GM18868 (cell line): ENCODE measurements at regions not wholly inside any gene's neighbourhood (a gene's known extent, or its start where the extent isn't known, plus 50 kb on each side); places are given as distances from the start of the nearest gene placed in this dataset.

ENCODE experiments used
- ATAC-seq: cut with Tn5 transposase; IDR thresholded peaks from one replicate; pipeline ENCODE4 v1.9.1; 2021; ENCODE audit warnings: mild to moderate bottlenecking, moderate library complexity; ENCODE audit not compliant: unreplicated experiment

DNA sequence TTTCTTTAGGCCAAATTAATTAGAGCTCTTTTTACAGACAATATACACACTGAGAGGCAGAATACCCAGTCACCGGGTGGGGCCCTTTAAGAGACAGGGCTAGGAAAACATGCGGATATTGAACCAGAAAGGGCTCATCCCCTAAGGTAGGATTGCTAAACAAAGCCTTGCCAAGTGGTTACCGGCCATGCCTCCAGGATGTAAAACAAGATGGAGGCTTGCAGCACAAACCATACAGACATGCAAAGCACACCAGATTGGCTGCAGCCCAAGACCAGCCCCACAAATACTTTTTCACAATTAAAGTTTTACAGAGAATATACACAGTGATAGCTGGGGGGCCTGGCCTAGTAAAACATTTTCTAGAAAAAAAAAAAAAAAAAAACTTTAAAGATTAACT is 210.0 kb downstream of the KLHL4 start:
- ATAC-seq, result no peak

DNA sequence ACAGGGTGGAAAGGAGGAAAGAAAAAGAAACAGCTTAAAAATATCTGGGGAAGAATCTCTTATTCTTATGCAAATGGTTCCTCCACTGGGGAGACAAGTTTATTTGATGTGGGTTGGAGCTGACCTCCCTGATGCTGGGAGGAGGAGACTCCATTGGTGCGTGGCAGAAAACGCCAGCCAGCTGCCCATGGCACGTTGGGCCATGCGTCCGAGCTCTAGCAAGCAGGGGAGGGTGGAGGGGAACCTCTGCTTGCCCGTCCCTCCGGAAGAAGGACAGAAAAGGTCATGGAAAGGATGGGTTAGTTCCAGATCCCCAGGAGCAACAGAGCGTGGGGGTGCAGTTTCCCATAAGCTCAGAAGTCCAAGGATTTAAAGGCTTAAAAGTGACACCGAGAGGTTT is 210.4 kb downstream of the KLHL4 start:
- ATAC-seq, result no peak

DNA sequence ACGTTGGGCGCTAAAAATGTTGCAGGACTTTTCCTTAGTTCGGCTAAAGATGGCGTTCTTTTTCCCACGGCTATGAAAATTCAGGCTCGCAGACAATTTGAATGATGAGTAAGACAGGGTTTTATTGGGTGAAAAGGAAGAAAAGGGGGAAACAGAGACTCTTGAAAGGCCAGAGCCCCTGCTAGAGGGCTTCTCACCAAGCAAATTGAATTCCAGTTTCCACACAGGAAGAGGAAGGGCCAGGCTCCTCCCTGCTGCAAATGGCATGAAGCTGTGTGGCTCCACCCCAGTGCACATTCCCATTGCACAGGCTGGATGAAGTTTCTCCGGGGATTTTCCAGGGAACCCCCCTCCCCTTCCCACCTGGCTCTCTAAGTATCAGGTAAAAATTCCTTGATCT is 210.9 kb downstream of the KLHL4 start:
- no peak for ATAC-seq

DNA sequence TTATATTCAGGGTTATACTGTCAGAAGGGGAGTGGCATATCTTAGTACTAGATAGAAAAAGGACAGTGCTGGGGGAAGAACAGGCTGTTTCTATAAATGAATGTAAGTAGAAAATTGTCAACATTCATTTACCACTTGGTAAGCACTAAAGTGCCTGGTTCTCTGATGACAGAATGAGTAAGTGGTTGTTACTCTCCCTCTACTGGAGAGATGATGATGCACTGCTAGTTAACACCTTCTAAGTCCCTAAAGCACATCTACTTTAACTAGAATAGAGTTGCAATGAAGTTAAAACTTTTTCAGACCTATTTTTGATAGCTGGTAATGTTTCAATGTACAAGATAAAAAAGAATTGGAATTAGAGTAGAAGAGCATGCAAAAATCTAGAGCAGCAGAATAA is 214.5 kb downstream of the KLHL4 start:
- no peak for ATAC-seq

DNA sequence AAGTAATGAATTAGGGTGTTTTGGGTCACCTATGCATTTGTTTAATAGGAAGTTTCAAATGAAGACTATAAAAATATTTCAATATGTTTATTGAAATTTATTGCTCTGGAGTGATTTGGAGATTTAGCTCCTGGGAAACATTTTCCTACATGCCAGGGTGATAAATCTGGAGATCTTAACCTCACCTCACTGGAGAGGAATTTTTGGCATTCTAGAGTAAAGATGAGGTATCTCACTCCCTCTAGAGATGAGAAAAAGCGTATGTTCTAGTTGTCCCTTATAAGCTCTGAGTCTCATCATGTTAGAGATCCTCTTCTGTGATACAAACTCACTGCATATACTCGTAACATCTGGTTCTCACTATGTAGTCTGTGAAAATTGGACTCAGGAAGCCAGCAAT is 219.0 kb downstream of the KLHL4 start:
- no peak for ATAC-seq

DNA sequence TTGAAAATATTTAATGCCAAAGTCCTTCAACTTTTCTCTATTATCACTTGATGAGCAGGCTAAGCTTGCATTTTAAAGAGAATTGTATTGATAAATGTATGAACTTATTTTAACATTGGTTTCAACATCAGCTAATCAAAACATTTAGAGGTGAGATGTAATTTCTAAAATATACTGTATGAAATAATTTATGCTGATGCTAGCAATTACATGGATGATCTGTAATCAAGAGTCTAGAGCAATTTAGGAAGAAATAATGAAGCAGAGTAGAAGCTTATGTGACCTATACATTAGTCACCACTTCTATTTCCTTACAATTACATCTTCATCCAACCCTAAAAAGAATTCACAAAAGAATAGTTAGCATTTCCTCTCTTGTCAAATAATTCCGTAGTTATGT is 226.8 kb downstream of the KLHL4 start:
- no peak for ATAC-seq

DNA sequence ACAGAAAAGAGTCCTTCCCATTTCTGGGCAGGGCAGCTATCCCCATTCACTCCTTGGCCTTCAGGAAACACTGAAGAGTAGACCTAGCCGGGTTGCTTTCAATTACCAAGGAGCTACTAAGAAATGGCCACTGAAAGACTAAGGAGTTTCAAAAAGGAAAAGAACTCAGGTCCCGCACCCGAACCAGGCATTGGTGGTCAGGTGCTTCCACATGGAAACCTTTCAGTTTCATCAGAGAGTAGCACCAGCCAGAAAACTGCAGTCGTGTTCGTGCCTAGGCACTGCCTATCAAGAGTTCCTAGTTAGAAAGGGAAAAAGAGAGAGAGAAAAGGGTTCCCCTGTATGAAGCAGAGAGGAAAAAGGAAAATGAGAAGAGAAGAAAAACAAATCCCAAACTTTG is 237.9 kb downstream of the KLHL4 start:
- no peak for ATAC-seq

DNA sequence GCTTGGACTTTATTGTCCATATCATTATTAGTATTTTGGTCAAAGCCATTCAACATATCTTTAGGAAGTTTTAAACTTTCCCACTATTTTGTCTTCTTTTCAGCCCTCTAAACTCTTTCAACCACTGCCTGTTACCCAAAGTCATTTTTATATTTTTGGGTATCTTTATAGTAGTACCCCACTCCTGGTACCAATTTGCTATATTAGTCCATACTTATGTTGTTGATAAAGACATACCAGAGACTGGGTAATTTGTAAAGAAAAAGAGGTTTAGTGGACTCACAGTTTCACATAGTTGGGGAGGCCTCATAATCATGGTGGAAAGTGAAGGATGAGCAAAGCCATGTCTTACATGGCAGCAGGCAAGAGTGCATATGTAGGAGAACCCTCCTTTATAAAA is 271.4 kb downstream of the KLHL4 start:
- ATAC-seq, result no peak

DNA sequence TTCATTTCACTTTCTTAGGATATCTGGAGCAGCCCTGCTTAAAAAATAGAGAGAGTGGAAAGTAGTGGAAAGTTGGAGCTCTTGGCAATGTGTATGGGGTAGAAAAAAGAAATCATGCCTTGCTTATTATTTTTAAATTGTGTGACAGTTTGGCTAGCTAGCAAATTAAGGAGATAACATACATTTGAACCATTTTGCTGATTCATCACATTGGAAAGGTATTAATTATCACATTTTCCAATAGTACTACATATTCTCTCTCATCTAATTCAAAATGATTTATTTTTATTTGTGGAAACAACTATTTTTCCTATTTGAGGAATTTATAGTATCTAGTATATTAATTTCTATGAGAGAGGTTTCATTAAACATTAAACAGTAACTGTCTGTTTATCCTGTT is 280.4 kb downstream of the KLHL4 start:
- ATAC-seq, result no peak

DNA sequence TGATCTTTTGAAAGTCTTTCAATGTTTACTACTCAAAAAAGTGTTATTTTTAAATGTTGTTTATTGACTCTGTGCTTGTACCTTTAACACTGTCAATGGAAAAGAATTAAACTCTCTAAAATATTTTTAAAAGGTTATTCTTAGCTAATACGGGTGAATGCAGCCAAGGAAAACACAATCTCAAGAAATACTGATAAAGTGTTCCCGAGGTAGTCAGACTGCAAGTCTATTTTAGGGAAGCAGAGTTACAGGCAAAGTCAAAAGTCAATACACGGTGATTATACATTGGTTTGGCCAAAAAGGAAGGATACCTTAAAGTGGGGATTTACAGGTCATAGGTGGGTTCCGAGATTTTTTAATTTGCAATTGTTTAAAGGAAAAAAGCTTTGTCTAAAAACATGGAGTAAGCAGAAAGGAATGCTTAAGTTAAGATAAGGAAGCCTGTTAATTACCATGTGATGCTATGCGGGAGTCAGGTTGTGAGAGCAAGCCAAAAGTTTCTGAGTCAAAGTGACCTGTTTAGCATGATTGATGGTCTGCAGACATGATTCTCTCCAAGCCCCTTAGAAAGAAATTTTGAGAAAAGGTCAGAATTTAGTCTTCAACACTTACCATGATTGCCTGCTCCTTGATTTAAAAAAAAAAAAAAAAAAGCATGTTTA is 288.4 kb downstream of the KLHL4 start:
- ATAC-seq, result no peak

DNA sequence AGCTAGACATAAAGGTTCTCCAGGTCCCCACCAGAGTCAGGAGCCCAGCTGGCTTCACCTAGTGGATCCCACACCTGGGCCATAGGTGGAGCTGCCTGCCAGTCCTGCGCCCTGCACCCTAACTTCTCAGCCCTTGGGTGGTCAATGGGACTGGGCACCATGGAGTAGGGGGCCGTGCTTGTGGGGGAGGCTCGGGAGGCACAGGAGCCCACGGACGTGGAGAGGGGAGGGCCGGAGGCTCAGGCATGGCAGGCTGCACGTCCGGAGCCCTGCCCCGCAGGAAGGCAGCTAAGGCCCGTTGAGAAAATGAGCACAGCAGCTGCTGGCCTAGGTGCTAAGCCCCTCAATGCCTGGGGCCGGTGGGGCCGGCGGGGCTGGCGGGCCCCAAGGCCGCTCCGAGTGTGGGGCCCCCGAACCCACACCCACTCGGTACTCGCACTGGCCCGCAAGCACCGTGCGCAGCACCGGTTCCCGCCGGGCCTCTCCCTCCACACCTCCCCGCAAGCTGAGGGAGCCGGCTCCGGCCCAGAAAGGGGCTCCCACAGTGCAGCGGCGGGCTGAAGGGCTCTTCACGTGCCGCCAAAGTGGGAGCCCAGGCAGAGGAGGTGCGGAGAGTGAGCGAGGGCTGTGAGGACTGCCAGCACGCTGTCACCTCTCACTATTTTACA is 291.1 kb downstream of the KLHL4 start:
- no peak for ATAC-seq

DNA sequence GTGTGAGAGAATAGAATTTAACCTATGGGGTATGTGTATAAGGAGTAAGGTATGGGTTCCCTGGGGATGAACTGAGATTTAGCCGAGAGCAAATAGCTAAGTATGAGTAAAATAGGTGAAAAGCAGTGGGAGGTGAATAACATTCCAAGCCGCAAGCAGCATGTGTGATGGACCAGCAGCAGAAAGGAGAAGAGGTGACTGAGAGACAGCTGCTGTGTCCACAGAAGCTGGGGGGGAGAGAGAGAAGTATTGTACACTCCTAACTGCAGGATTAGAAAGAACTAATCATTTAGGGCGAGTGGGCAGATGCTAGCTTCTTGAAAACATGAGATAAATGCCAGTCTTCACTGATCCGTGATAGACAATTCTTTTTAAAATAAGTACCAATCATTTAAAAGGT is 296.0 kb downstream of the KLHL4 start:
- ATAC-seq, result no peak

DNA sequence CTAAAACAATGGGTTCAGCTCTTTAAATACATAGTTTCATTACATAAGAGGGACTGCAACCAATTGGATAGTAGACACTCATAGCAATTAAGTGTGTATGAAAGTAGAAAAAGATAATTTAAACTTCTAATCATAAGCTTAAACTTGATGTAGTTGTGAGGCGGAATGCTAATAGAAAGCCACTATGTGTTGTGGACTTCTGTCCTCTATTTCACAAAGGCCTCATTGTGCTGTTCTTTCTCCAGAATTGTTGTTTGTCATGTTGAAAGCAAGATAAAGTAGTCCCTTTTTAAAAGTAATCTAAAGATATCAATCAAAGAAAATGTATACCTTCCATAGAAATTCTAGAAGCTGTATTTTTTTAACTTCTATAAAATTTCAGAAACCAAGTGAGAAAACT is 329.4 kb downstream of the KLHL4 start:
- no peak for ATAC-seq

DNA sequence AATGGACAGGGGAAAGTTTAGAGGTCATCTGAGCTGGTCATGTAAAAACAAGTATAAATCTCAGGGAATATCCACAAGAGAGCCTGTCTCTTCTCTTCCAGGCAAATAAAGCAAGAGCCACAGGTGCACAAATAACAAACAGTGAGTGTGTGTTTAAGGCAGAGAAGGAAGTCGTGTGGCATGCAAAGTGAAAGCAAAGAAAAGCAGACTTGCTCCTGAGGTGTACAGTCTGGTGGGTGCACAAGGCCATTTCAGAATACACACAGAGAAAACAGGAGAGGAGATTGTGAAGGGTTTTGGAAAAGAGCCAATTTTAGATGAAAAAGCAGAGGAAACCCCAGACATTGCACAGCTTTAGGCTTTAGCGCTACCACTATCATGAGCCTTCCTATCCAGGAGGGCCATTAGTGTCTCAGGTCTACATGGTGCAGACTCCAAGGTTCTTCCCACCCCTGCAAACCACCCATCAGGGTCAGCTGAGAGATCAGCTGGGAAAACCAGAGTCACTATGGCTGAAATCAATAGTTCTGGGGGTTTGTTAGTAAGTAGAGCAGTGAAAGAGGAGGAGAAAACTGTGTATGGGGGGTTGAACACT is 355.8 kb downstream of the KLHL4 start:
- ATAC-seq, result peak; percentile 85

DNA sequence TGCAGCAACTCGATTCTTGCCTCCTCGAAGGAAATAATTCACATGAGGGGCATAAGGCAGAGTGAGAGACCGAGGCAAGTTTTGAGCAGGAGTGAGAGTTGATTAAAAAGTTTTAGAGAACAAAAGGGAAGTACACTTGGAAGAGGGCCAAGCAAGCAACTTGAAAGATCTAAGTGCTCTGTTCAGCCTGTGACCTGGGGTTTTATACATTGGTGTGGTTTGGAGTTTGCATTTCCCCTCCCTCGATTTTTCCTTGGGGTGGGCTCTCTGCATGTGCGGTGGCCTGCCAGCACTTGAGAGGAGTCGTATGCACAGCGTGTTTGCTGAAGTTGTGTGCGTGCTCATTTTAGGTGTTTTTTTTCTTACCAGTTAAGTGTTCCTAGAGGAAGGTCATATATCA is 356.4 kb downstream of the KLHL4 start:
- ATAC-seq, result peak; percentile 52

DNA sequence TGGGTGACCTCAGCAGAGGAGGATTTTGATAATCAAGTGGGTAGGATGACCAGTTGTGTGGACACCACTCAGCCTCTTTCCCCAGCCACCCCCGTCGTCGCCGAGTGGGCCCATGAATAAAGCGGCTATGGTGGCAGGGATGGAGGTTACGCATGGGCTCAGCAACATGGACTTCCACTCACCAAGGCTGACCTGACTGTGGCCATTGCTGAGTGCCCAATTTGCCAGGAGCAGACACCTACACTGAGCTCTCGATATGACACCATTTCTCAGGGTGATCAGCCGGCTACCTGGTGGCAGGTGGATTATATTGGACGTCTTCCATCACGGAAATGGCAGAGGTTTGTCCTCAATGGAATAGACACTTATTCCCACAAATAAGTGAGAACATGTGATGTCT is 361.3 kb downstream of the KLHL4 start:
- no peak for ATAC-seq

DNA sequence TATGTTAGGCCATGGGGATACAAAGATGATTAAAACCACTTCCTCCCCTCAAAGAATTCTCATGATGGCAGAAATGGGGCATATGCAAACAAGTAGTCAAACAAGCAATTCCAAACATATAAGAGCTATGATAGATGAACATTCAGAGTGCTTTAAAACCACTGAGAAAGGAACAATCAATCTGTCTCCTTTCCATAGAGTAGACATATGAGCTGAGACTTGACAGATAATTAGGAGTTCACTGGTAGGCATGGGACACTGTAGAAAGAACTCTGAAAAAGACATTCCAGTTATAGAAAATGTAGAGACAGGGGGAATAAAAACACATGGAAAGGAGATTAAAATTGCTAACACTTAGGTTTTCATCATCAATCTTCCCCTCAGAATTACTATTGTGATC is 372.8 kb downstream of the KLHL4 start:
- no peak for ATAC-seq

DNA sequence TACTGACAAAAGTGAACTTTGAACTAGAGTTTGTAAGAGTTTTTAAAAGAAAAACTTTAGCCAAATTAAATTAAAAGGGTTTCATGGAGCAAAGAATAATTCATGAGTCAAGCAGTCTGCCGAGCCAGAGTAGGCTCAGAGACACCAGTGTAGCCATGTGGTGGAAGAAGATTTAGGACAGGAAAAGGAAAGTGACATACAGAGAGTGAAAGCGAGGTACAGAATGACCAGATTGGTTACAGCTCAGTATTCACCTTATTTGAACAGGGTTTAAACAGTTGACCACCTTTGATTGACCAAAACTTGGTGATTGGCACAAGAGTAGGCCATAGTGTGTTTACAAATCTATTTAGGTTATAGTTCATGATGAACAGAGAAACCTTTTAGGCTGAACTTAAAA is 377.8 kb downstream of the KLHL4 start:
- ATAC-seq, result peak; percentile 50

DNA sequence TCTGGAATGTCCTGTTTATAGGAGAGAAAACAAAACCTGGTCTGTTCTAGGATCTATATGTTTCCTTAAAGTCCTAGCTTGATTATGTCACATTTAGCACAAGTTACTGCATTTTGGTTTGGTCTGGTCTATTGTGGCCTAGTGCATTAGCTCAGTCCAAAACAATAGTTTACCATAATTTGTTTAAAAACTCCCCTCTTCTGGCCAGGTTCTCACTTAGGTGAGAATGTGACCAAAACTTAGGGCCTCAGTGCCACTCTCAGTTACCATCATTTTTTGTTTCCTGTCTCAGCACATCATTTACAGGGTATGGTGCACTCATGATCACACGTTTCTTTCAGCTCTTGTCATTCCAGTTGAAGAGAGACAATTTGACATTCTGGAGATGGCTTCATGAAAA is 378.5 kb downstream of the KLHL4 start:
- ATAC-seq, result peak; percentile 28

DNA sequence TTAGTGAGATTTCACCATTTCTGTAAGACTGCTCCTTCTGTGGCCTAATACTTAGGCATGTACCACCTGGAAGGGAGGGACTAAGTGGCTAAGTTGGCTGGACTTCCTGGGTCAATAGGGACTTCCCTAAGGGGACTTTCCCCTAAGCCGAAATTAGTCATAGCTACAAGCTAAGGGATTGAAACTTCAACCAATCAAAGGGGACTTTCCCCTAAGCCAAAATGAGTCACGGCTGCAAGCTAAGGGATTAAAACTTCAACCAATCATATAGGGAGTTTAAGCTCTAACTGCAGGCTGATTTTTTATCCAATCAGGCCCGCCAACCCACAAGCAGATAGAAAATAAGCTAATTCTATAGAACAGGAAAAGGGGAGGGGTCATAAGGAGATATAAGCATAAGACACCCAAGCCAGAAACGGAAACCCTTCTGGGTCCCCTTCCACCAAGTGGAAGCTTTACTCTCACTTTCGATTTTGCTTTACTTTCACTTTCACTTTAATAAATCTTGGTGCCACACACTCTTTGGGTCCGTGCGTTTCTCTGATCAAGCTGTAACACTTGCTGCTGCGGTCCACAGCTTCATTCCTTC is 382.8 kb downstream of the KLHL4 start:
- ATAC-seq, result peak; percentile 77

DNA sequence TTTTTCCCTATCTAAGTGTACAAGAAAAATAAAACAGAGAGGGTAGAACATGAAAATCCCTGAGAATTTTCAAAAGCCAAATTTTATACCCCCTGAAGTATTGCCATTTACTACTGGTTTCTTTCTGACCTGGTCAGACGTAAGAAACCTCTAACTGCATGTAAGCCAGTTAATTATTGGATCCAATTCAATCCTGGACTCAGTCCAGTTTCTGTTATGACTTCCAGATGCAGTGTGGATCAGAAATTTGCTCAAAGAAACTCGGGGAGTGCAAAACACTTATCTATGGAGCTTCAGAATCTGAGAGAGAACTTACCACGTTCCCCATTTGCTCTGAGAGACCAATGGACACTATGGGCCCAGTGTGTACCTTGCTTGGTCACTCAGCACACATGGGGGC is 383.5 kb downstream of the KLHL4 start:
- ATAC-seq, result no peak

DNA sequence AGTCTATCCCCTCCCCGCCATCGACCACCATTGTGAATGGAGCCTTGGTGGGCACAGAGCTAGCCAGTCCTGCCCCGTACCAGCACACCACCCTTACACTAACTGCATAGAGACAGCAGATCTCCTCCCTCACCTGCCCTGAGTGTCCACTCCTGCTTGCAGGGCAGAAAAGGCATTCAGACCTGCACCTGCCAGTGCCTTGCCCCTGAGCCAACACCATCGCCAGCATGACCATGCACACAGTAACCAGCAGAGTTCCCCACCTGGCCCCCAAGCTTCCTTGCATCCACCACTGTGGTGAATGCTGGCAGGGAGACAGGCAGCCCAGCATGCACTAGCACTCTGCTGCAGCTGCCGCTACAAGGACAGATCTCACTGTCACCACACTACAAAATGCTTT is 397.1 kb downstream of the KLHL4 start:
- ATAC-seq, result no peak
